ENCODE measurements at regions not wholly inside any gene's neighbourhood (a gene's known extent, or its start where the extent isn't known, plus 50 kb on each side); places are given as distances from the start of the nearest gene placed in this dataset.

DNA sequence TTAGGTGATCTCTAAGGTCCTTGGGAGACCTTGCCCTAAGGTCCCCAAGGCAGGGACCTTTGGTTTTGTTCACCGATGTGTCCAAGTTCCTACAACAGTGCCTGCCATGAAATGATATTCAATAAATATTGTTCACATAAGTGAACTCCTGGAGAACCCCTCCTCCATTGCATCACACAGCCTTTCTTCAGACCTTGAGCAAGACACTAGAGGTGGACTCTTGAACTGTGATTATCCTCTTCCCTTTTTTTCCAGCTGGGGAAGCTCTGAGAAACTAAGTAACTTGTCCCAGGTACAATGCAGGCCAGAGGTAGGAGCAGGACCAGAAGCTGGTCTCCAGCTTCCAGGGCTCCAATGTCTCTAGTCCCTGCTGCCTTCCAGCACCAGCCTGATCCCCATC lies 76.6 kb upstream of the LMO1 start:
- no peak for DNase-seq

DNA sequence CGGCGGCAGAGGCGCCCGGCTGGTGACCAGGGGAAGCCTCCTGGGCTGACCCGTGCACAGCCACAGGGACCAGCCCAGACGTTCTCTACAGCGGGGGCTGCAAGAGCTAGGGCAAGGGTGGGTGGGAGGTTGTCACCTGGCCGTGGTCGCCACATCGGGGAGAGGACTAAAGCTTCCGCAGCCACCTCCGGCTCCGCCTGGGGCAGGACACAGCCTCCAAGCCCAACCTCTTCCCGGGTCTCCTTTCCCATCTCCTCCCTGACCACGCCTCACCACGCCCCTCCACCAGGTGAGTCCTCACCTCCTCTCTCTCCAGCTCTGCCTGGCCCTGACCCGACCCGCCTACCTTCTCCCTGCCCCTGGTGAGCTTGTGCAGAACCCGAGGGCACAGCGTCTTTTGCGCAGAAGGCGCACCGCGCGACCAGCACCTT lies 75.9 kb upstream of the LMO1 start:
- DNase-seq: no peak

DNA sequence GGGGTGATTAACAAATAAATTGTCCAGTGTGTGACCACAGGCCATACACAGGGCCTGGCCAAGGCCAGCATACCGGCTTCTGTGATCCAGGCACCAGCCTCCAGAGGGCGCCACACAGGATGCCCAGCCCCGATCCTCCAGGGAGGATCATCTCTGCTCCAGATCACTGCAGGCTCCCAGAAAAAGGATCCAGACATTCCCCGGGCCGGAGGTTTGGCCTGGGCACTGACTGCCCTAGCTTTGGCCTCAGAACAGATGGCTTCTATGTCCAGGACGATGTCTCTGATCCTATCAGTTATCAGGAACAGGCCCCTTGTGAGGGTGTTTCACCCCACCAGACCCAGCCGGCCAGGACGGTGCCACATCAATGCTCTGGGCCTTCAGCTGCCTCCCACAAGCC lies 74.5 kb upstream of the LMO1 start:
- DNase-seq: no peak

- DNase-seq: no peak
These were observed 73.6 kb upstream of the LMO1 start for GRCh38 chr11:8337130-8337795.

- no peak for DNase-seq
These were observed 72.9 kb upstream of the LMO1 start for GRCh38 chr11:8336356-8337129.

GRCh38 chr11:8335683-8336082 lies 72.0 kb upstream of the LMO1 start:
- DNase-seq: no peak

DNA sequence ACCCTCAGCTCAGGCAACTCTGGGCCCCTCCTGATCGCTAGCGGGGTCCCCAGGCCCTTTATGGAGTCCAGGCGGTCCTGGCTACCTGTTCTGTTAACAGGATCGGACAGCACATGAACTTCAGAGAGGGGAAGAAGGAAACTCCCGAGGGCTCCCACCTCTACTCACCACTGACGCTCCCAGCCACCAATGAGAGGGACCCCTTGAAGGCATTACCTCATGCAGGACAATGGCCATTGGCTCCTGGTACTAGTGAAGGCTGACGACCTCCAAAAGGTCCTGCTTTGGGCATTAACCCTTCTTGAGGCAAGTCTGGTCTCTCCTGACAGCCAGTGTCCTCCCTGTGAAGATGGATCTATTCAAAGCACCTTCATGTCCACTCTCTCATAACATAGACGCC lies 71.5 kb upstream of the LMO1 start:
- DNase-seq: no peak

DNA sequence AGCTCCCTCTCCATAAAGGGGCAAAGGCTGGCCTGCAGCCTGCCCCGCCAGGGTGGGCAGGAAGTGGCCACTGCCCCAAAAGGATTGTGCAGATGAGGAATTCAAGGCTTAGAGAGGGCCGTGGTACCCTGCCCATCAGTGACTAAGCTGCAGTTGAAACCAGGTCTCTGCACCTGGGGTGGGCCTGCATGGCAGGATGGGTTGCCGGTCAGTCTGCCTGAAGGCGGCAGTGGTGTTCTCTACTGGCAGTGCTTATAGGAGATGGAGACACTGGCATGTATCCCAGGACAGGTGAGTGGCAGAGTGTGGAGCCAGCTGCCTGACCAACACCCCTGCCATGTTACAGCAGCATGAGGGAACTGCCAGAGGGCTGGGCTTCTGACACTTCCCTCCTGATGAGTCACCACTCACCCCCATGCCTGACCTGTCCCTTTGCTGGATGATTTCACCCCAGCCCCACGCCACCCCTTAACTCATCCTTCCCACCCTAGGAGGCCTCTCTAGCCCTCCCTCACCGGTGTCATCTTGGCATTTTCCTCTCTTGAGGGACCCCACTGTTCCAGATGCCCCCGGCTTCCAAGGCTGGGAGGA lies 70.2 kb upstream of the LMO1 start:
- no peak for DNase-seq

DNA sequence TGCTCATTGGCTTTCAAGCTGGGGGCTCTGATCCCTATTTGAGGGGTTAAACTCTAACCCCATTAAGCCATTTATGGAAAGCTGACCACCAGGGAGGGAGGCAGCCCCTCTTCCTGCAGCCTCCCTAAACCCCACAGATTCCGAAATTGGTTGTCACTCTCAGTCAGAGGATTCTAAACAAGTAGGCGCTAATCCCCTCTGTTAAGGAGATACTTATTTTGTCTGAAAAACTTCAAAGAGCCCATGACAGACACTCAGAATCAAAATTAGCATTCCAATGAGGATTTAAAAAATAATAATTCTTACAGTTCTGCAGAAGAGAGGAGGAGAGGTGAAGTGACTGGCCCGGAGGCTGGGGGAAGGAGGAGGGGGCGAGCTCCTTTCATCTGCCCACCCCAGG lies 69.7 kb upstream of the LMO1 start:
- no peak for DNase-seq

DNA sequence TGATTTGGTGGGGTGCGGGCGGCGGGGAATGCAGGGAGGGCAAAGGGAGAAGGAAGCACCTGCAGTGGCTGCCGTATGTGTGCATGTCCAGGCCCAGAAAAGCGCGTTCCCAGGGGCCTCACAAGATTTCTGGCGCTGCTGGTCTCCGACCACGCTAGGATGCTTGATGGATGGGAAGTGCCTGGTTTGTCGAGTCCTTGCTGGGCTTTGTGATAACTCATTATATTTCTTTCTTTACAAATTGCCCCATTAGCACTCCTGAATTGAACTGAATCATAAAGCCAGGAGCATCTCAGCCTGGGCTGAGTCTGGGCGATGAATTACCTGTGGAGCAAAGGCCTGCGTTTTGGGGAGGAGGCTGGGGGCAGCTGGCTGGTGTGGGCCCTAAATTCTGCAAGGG lies 69.2 kb upstream of the LMO1 start:
- DNase-seq: no peak

DNA sequence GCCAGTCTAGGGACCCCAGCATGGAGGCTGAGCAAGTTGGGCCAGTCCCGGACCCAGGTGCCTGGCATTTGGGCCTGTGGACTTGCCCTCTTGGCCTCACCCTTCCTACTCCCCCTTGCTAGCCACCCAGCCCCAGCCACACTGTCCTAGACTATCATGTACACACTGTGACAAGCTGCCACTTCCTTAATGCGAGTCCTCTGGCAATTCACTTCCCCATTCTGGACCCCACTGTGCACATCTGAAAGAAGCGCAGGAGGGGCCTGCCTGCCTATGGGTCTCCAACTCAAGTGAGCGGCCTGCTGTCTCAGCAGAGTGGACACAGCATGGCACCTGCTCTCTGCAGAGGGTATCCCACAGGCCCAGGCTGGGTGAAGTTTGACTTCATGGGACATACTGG lies 68.5 kb upstream of the LMO1 start:
- DNase-seq: no peak

- no peak for DNase-seq
These were observed 68.1 kb upstream of the LMO1 start for GRCh38 chr11:8331767-8332166.

- no peak for DNase-seq
These were observed 67.2 kb upstream of the LMO1 start for GRCh38 chr11:8330896-8331295.

- DNase-seq: no peak
These were observed 66.7 kb upstream of the LMO1 start for GRCh38 chr11:8330404-8330803.

GRCh38 chr11:8329847-8330361 lies 66.2 kb upstream of the LMO1 start:
- no peak for DNase-seq

- DNase-seq: no peak
These were observed 65.7 kb upstream of the LMO1 start for GRCh38 chr11:8329336-8329735.

DNA sequence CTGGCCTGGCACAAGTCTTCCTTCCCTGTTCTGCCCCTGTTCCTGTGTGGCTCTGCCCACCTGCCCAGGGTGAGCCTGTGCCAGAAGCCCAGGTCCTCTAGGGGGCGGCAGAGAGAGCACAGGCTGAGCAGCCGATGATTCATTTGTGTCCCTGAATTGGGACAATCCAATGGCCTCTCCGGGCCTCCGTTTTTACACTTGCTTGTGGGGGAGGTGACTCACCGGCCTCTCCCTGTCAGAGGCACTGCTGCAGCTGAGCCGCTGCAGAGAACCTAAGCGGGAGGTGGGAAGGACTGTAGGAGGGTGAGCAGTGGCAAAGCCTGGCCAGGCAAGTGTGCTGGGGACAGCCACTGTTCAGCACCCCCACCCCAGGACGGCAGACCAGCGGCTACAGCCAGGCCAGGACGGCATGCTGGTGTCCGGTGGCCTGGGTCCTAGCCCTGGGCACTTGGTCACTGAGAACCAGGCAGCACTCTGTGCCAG lies 65.2 kb upstream of the LMO1 start:
- peak; percentile 14 for DNase-seq

DNA sequence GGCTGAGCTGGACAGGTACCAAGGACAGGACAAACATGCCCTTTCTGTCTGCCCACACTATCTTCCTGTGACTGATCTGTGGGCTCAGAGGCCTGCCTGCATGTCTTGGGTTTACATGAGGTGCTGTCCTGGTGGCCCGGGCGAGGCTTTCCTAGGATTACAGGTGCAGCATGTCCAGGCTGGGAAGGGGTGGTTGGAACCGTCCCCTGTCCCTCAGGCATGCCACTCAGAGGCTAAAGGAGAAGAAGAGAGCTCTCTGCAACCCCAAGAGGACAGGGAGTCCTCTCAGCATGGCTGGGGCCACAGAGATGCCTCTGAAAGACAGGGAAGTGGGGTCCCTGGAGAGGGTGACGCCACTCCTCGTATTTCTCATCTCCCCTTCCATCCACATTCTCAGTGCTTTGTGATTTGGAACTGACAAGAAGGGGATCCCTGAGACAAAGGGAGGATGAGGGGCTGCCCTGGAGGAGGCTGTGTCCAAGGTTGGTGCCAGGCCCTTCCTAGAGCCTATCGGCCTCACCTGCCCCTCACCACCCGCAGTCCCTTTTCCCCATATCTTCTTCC lies 64.6 kb upstream of the LMO1 start:
- no peak for DNase-seq

GRCh38 chr11:8327761-8328192 lies 64.1 kb upstream of the LMO1 start:
- DNase-seq: no peak

DNA sequence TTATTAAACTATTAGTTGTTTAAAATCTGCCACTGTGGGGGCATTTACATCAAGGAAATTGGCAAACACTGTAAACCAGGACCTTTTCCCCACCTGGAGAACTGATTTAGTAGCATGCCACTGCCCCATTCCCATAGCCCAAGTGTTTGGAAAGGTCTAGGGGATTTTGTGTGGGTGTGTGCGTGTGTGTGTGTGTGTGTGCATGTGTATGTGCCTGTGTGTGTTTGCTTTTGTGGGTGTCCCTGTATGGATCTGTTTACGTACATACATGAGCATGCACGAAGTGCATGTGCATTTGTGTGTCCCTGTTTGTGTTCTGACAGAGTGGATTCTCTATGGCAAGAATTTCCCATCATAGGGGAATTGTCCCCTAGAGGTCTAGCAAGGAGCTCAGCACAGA lies 62.7 kb upstream of the LMO1 start:
- no peak for DNase-seq

DNA sequence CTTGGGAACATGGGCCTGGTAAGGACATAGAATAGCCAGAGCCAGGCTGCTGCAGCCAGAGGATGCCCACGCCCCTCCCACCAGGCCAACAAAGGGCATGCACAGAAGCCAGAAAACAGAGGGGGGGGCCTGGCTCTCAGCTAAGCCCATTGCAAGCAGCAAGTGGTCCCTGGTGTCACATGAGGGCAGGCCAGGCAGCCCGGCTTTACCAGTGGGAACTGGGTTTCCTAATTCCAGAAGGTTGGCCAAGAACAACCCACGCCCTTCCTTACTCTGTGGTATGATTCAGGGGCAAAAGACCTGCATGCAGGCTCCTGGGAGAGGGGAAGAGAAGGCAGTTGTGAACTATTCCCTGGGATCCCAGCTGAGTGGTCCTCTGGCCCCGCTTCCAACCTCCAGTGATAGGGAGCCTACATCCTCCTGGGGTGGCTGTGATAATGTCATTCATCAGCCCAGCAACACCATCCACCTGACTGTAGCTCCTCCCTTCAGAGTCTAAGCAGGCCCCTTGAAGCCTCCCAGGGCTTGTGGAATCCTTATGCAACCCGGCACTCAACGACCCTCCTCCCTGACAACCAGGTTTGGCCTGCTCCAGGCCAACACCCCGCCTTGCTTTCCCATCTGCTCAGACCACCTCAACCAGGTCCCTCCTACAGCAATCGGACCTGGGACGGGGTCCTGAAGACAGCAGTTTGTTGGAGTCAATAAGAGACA lies 62.1 kb upstream of the LMO1 start:
- DNase-seq: no peak

DNA sequence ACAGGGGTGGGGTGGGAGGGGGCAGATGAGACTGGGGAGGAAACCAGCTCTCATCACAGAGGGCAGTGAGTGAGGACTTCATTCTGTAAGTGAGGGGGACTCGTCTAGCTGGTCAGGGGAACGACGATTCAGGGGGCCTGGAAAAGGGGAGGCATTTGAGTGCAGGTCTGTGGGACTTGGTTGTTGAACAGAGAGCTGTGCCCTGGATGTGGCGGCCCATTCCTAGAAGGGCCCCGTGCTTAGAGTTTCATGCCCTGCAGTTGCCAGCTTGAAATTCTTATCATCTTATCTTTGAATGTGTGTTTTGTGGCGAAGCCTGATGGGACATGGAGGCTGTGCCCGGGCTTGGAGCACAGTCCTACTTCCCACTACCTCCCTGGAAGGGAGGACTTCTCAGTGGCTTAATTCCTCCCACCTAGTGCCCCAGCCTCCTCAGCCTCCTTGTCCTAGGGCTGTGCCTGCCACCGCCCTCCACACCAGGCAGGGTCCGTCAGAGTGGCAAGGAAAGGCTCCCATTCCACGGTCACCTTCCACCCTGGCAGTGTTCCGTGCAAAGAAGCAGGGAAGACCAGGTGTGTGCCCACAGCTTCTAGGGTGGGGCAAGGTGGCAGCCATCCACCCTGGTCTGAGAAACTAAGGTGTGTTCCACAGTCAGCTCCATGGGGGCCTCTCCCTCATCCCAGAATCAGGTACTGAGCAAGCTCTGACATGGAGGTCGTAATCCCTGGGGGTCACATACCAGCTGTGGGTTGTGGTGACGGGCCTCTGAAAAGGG lies 59.7 kb upstream of the LMO1 start:
- no peak for DNase-seq
